ENCODE measurements at regions not wholly inside any gene's neighbourhood (a gene's known extent, or its start where the extent isn't known, plus 50 kb on each side); places are given as distances from the start of the nearest gene placed in this dataset.
"Not testable (repeated sequence)": the region's sequence is repeated elsewhere in the genome, so short reads cannot be mapped to it uniquely, and the experiment has no call there.

- TF ChIP-seq ARID3A (IDR thresholded peaks at IDR 0.05; ENCODE audit: low read depth, low read length) (peak; percentile 35; the same call in 1 of the 2 replicates), RAD51 (IDR thresholded peaks at IDR 0.05; ENCODE audit: borderline replicate concordance) (peak; percentile 47; the same call in 1 of the 2 replicates), PRDM10 (CRISPR knock-in tag; IDR thresholded peaks at IDR 0.05; ENCODE audit: low read depth) (no peak), FOXA3 (CRISPR knock-in tag; IDR thresholded peaks at IDR 0.05) (0 out of 2 replicates have a peak, but pooled peaks have one; percentile 35), ZHX2 (IDR thresholded peaks at IDR 0.05; ENCODE audit: low read depth) (no peak), ZHX2 (CRISPR knock-in tag; IDR thresholded peaks at IDR 0.05; ENCODE audit: borderline replicate concordance) (no peak), ZGPAT (CRISPR knock-in tag; IDR thresholded peaks at IDR 0.05) (0 out of 2 replicates have a peak, but pooled peaks have one; percentile 31)
Measured at GRCh38 chr14:86777963-86778602, 1214.9 kb downstream of the GALC start (continued).

GRCh38 chr14:86775896-86776295, 1217.1 kb downstream of the GALC start:
- POLR2A ChIA-PET; intact Hi-C loops (cut with micrococcal nuclease; ENCODE audit: unreplicated experiment); H4K20me1 ChIP-seq (ENCODE audit: insufficient read depth, low read length); in situ Hi-C loops (cut with HindIII; ENCODE audit: extremely low pct_ligation_motif_present, low pct_unique_long_range_greater_than_20kb); H3K27me3 ChIP-seq (ENCODE audit: control insufficient read depth in 1 of 2, insufficient read depth in 2 of 2, low read length in 2 of 2); H3K36me3 ChIP-seq (replicated peaks in 1 of 2; ENCODE audit: control insufficient read depth in 1 of 2, insufficient read depth in 2 of 2, low read length in 2 of 2); CTCF ChIA-PET (ENCODE audit: low intra/inter-chr PET ratio, low total read pairs); H2AFZ ChIP-seq (ENCODE audit: low read length); FAIRE-seq; DNase-seq (ENCODE audit: low spot score); BruUV-seq (replicated peaks); H3K9ac ChIP-seq (ENCODE audit: insufficient read depth, low read depth, low read length); H3K79me2 ChIP-seq (ENCODE audit: insufficient read depth, low read length); H3K9me3 ChIP-seq (ENCODE audit: low read length); H3K4me2 ChIP-seq (ENCODE audit: low read depth, low read length); H3K27ac ChIP-seq (ENCODE audit: extremely low read length, insufficient read depth, low read length); H3K4me3 ChIP-seq (replicated peaks in 1 of 3; ENCODE audit: insufficient read depth in 1 of 3, low read depth in 2 of 3, low read length in 3 of 3); ATAC-seq: not testable (repeated sequence)
- H3K4me1 ChIP-seq (ENCODE audit: insufficient read depth, low read length), result peaks cover 23% of the 10 kb centered on the region
- 74% methylated on average over 3 of the region's 3 CpGs for WGBS (ENCODE audit: low lambda C conversion rate)
